Heart left ventricle (tissue), 16 donors: ENCODE measurements at regions not wholly inside any gene's neighbourhood (a gene's known extent, or its start where the extent isn't known, plus 50 kb on each side); places are given as distances from the start of the nearest gene placed in this dataset.
"Not testable (repeated sequence)": the region's sequence is repeated elsewhere in the genome, so short reads cannot be mapped to it uniquely, and the experiment has no call there.

Experiments used
- ATAC-seq, 4 donors: fragments of 200-7000 bp; cut with Tn5 transposase; one replicate each; pipeline ENCODE4 v1.9.1; 2020 to 2022; ENCODE audit warnings: moderate library complexity in 4 of 4, mild to moderate bottlenecking in 3 of 4, moderate number of reproducible peaks in 1 of 4
- DNase-seq, 5 donors: peaks; one replicate each; pipeline ENCODE4 v3.0.0-alpha.2; 2020
- H3K27ac ChIP-seq, 12 donors: fragments of 200-600 bp; sonication (generic) in 4 of 12; one replicate each; pipeline versions ENCODE4 v1.5.0 to v1.8.0; 2016 to 2022; ENCODE audit warnings: mild to moderate bottlenecking in 2 of 12
- H3K27me3 ChIP-seq, 9 donors: fragments of 200-600 bp; sonication (generic) in 2 of 9; one replicate each; pipeline versions ENCODE4 v1.5.1 to v1.8.0; 2016 to 2022; ENCODE audit warnings: mild to moderate bottlenecking in 3 of 9
- H3K36me3 ChIP-seq, 9 donors: fragments of 200-600 bp; sonication (generic) in 2 of 9; one replicate each; pipeline versions ENCODE4 v1.5.0 to v1.8.0; 2018 to 2022; ENCODE audit warnings: mild to moderate bottlenecking in 2 of 9
- H3K4me1 ChIP-seq, 12 donors: fragments of 200-600 bp; sonication (generic) in 4 of 12; one replicate each; pipeline versions ENCODE4 v1.5.0 to v1.8.0; 2016 to 2022; ENCODE audit warnings: mild to moderate bottlenecking in 3 of 12
- H3K4me3 ChIP-seq, 12 donors: fragments of 200-600 bp; sonication (generic) in 4 of 12; one replicate each; pipeline versions ENCODE4 v1.5.0 to v1.8.0; 2017 to 2022; ENCODE audit warnings: mild to moderate bottlenecking in 9 of 12, moderate library complexity in 4 of 12
- H3K9me3 ChIP-seq, 12 donors: fragments of 200-600 bp; sonication (generic) in 4 of 12; one replicate each; pipeline versions ENCODE4 v1.5.0 to v1.8.0; 2016 to 2022; ENCODE audit warnings: mild to moderate bottlenecking in 1 of 12
- CTCF ChIP-seq, 12 donors: fragments of 200-600 bp; sonication (generic) in 4 of 12; IDR thresholded peaks; one replicate each; pipeline versions ENCODE4 v1.5.0 to v1.8.0; 2018 to 2022; ENCODE audit warnings: antibody characterized with exemption in 12 of 12, mild to moderate bottlenecking in 5 of 12
- POLR2A ChIP-seq, 2 donors: fragments of 450-650 bp; IDR thresholded peaks; one replicate each; pipeline ENCODE4 v1.6.1; 2017; ENCODE audit warnings: antibody characterized with exemption in 2 of 2, mild to moderate bottlenecking in 2 of 2, moderate library complexity in 2 of 2
- WGBS, 4 donors: extraction: QIAGEN DNeasy Blood & Tissue Kit in 2 of 4; methylation state at CpG; one replicate each; pipeline versions ENCODE4 v1.1.5 to v1.1.7; 2013 to 2018; 5-methylcytosine and 5-hydroxymethylcytosine counted together
- intact Hi-C, 10 donors: fragments of 100-400 bp; cut with DNase I; formaldehyde crosslinking; loops; one replicate each; pipeline versions ENCODE4 v1.11.1 to v1.14.2; 2022
- donor health status: ischemic (EF 13 %, LVEDD 7.1; RV severe dilation, severe dysfunction).
- donor health status: healthy with polysubstance abuse.
- donor health status: DM: no; HTN: yes; CAD: no.
- donor health status: DM: no; HTN: no; CAD: no.
- donor health status: ischemic (EF 25% LVEDD 6.9; RV normal size, moderate dysfunction).
- donor health status: ischemic (EF 25% LVEDD 5.7; RV mildly dilated, moderate dysfunction).
- donor health status: healthy.
- donor health status: DM: yes; HTN: yes; CAD: no.
- donor health status: ischemic (EF 35%, LVEDD 5.7; RV mildly dilated, moderate dysfunction).
- donor health status: nonischemic (EF 11% LVEDD 7.7; RV severe dilation, severe dysfunction).
- donor health status: DM: yes; HTN: yes; CAD: no.
- donor health status: PGD.
- donor health status: ischemic (EF 29% LVEDD 5.4; RV normal size, mild dysfunction).
- donor health status: nonischemic (EF 23%, LVEDD 6.1; RV moderate dilation, normal function).

- peaks cover 0 to 11% (median 0%) of the 10 kb centered on the region in 12 donors for H3K9me3 ChIP-seq
- DNase-seq, ATAC-seq, H3K27me3 ChIP-seq, H3K4me3 ChIP-seq, H3K4me1 ChIP-seq, intact Hi-C loops, H3K36me3 ChIP-seq, H3K27ac ChIP-seq: not testable (repeated sequence)
- 77 to 89% (median 83%) methylated on average over 2 of the region's 2 CpGs for WGBS, 4 donors
Measured at GRCh38 chr9:68593760-68594159, 53.1 kb upstream of the TMEM252 start.

- ATAC-seq, result no peak
- no peak overlapping the region for H3K4me3 ChIP-seq
- no peaks in the 10 kb centered on the region for H3K27me3 ChIP-seq
- H3K27ac ChIP-seq, result no peak overlapping the region
- DNase-seq, result no peak
- intact Hi-C loops, result loop anchor here in 4 of 10 donors (5.0 kb wide), 8 partner anchors 41 to 416 kb away; partner anchors contain the start of gene PRKACG (in 1 of the 4)
- 68 to 93% (median 79%) methylated on average over 3 of the region's 3 CpGs for WGBS, 4 donors
- TF ChIP-seq POLR2A (IDR thresholded peaks at IDR 0.05) (no peak), CTCF (IDR thresholded peaks at IDR 0.05) (no peak)
- no peaks in the 10 kb centered on the region for H3K4me1 ChIP-seq
- H3K36me3 ChIP-seq, result no peaks in the 10 kb centered on the region
- H3K9me3 ChIP-seq, result peaks cover 0 to 6% (median 0%) of the 10 kb centered on the region in 12 donors
Measured at GRCh38 chr9:68595868-68596267, 55.2 kb upstream of the TMEM252 start.

- H3K4me1 ChIP-seq, result no peaks in the 10 kb centered on the region
- DNase-seq, result no peak
- TF ChIP-seq CTCF (IDR thresholded peaks at IDR 0.05), result no peak
- no peak for TF ChIP-seq POLR2A (IDR thresholded peaks at IDR 0.05)
- WGBS, 4 donors, result 70 to 100% (median 86%) methylated on average over 1 of the region's 1 CpG
- no peak overlapping the region for H3K4me3 ChIP-seq
- H3K27ac ChIP-seq, result no peak overlapping the region
- intact Hi-C loops, result loop anchor here in 4 of 10 donors (5.0 kb wide), 8 partner anchors 40 to 415 kb away; partner anchors contain the start of gene PRKACG (in 1 of the 4)
- ATAC-seq, result no peak
- no peaks in the 10 kb centered on the region for H3K36me3 ChIP-seq
- H3K9me3 ChIP-seq, result peaks cover 0 to 6% (median 0%) of the 10 kb centered on the region in 12 donors
- no peaks in the 10 kb centered on the region for H3K27me3 ChIP-seq
Measured at GRCh38 chr9:68597362-68597997, 56.8 kb upstream of the TMEM252 start.

- Histone ChIP-seq H3K9me3 (no peaks in the 10 kb centered on the region), H3K27me3 (no peaks in the 10 kb centered on the region), H3K4me1 (no peaks in the 10 kb centered on the region), H3K36me3 (no peaks in the 10 kb centered on the region), H3K27ac (no peak overlapping the region), H3K4me3 (no peak overlapping the region)
- intact Hi-C loops, result loop anchor here in 4 of 10 donors (5.0 kb wide), 9 partner anchors 37 to 412 kb away; partner anchors contain the start of gene PRKACG (in 1 of the 4)
- TF ChIP-seq POLR2A (IDR thresholded peaks at IDR 0.05), result no peak
- TF ChIP-seq CTCF (IDR thresholded peaks at IDR 0.05), result no peak
- no peak for ATAC-seq
- DNase-seq, result no peak
- 86 to 93% (median 89%) methylated on average over 2 of the region's 2 CpGs for WGBS, 4 donors
Measured at GRCh38 chr9:68599826-68600225, 59.1 kb upstream of the TMEM252 start.
